ENCODE measurements at regions not wholly inside any gene's neighbourhood (a gene's known extent, or its start where the extent isn't known, plus 50 kb on each side); places are given as distances from the start of the nearest gene placed in this dataset.

DNA sequence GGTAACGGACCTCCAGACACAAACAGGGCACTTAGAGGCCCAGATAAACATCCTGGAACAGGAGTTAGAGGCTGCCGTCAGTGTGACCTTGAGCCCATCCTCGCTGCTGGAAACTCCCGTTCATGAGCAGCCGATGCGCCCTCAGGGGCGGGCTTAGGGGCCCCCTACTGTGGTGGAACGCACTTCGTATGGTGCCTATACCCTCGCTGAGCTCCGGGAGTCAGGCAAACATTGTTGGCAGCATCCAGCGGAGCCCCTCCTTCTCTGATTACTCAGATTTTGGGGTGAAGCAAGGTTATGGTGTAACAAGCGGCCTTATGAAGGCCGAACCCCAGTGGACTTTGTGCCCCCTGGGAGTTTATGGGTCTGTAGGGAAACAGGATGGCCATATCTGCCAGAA is 205.3 kb upstream of the SYT4 start:
- DNase-seq = no peak

DNA sequence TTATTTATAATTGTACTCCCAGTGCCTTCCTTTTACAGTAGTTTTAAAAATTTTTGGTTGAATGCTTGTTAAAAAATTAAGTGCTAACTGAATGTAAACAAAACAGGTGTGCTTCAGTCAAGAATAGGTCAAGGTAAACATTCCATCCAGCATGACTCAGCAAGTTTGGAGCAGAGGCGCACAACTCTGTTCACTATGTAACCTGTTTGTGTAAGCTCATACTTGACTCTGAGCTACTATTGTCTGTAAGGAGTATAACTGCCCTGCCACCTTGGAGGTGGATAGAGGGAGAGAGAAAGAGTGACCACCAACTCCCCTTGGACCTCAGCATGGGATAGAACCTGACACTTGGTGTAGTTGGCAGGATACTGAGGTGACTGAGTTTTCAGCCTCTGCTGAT is 207.4 kb upstream of the SYT4 start:
- no peak for DNase-seq

DNA sequence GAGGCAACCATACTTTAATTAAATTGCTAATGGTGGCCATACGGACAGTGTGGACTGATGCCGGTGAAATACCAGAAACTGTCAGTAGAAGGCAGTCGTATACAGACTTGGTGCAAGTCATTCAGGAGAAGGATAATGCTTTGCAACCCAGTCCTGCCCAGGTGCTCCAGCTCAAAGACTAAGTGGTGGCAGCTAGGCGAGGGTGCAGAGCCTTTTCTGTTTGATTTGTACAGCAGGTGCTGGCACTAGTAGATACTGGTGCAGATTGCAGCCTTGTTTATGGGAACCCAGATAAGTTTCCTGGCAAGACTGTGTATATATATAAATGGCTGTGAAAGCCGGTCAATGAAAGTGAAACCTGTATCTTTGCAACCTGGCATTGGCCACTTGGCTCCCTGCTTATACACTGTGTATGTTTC is 208.3 kb upstream of the SYT4 start:
- DNase-seq = no peak

DNA sequence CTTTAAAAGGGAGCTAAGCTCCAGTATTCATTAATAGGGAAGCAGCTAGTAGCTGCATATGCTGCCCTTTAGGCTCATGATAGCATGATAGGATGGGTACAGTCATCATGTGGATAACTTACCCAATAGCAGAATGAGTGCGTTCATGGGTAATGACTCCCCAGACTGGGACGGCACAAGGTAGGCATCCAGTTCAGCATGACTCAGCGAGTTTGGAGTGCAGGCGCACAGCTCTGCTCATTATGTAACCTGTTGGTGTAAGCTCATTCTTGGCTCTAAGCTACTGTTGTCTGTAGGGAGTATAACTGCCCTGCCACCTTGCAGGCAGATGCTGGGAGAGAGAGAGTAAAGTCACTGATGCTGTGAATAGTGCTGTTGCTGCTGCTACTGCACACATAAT is 209.2 kb upstream of the SYT4 start:
- no peak for DNase-seq

DNA sequence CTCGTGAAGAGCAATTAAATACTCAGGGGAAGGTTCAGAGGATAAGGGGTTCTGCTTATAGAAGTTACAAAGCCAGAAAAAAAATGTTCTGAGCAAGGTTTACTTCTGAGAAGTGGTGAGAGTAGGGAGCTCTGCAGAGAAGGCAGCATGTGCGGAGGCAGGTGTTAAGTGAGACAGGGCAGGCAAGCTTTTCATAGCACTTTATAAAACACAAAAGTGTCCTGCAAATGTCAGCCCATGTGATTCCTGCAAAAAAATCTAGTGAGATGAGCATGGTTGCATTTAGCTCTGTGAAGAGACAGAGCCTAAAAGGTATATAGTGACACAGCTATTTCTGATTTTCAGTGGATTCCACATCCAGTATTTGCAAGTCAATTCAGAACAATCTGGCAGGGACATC is 223.8 kb upstream of the SYT4 start:
- no peak for DNase-seq

DNA sequence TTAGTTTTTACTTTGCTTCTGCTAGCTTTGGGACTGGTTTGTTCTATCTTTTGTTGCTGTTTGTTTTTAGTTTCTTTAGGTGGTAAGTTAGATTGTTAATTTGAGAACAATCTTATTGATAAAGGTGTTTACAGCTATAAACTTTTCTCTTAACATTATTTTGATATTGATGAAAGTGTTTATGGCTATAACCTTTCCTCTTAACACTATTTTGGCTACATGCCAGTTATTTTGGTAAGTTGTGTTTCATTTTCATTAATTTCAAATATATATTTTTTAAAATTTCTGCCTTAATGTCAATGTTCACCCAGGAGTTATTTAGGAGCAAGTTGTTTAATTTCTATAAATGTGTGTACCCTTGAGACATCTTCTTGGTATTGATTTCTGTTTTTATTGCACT is 229.6 kb upstream of the SYT4 start:
- no peak for DNase-seq

DNA sequence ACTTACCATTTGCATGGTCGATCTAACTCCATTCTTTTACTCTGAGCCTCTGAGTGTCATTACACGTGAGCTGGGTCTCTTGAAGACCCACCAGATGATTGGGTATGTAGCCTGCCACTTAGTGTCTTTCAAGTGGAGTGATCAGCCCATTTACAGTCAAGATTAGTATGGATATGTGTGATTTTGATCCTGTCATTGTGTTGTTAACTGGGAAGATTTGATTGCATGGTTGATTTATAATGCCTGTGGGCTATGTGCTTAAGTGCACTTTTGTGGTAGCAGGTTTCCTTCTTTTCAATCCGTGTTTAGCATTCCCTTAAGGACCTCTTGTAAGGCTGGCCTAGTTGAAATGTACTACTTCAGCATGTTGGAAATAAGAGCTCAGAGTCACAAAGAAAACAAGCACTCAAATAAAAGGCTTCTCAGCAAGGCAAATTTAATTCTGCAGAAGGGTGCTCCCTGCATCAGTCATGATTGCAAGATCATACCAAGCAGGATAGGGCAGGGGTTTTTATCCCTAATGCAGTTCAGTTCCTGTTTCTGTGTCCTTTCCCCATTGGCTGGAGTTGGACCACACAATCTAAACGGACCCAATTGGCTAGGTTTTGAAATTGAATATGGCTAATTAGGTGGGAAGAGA is 230.7 kb upstream of the SYT4 start:
- no peak for DNase-seq

DNA sequence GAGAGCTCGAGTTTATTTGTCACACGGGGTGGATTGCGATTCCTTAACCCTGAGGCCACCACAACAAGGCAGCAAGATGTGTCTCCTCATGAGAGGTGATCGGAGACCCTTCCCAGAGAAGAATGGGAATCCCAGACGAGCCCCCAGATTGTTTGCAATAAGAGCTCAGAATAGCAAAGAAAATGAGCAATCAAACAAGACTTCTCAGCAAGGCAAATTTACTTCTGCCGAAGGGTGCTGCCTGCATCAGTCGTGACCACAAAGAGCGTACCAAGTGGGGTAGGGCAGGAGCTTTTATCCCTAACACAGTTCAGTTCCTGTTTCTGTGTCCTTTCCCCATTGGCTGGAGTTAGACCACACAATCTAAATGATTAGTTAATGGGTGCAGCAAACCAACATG is 237.5 kb upstream of the SYT4 start:
- no peak for DNase-seq

DNA sequence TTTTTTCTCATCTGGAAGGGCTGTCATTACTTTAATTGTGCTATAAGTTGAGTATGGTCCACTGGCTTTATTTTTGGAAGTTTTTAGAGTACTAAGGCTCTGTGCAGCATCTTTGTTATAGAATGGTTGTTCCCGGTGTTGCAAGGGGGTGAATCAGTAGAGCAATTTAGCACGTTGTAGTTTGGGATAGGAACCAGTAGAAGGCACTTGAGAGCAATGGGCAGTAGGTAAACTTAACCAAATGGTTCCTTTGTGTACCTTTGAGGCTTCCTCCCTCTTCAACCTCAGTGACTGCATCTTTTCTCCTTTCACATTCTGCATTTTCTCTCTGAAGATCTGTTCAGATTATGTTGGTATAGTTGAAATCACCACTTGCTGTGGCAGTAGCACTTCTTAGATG is 238.2 kb upstream of the SYT4 start:
- DNase-seq = no peak

DNA sequence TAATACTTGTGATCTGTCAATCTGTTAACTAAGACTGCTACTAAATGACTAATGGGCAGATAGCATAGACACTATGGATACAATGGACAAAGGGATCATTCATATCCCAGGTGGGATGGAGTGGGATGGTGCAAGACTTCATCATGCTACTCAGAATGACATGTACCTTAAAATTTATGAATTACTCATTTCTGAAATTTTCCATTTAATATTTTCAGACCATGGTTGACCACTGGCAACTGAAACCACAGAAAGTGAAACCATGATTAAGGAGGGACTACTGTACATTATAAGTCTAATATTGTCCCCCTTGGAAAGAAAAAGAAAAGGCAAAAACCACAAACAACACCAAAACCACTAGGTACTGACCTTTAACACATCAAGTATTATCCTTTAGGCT is 247.0 kb upstream of the SYT4 start:
- no peak for DNase-seq

DNA sequence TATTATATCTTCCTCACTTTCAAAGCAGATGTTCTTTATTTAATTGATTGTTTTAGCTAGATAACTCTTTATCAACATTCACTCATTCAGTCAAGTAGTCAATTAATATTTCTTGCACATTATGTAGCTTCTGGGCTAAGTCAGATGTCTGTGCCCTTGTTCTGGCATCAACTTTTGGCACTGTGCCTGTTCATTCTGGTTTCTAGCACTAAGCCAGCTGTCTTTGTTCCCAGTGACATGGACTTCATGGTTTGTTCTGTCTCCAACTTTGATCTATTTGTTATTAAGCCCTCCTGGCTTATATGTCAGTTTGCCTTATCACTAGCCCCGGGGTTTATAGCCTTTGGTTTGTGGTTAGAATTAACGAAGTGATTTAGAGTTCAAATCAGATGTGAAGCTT is 247.9 kb upstream of the SYT4 start:
- no peak for DNase-seq

DNA sequence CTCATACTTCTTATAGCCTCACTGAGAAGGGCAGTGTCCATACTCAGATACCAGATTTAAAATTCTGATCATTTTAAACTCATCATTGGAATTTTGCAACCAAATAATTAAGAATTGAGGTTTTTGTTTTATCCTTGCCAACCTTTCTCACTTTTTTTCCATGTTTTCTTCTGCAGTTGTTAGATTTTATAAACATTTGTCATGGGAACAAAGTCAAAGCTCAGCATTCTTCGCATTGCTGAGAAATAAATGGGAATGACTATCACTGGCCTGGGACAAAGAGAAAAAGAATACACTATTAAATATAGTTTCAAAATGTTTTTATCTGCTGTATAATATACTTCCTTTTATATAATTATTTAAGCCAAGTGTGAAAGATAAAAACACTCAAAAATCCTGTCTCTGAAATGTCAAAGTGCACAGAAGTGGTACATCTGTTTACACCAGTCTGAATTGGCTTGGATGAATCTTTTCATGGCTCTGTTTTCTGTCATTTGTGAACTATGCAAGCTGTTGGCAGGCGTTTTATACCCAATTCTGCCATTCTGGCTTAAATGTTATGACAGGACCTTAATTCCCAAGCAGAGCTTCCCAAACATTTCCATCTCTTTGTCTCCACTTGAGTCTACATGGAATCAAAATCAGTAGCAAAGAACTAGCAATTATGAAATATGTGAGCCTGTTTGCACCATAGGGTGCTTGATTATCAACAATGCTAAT is 249.3 kb upstream of the SYT4 start:
- no peak for DNase-seq

DNA sequence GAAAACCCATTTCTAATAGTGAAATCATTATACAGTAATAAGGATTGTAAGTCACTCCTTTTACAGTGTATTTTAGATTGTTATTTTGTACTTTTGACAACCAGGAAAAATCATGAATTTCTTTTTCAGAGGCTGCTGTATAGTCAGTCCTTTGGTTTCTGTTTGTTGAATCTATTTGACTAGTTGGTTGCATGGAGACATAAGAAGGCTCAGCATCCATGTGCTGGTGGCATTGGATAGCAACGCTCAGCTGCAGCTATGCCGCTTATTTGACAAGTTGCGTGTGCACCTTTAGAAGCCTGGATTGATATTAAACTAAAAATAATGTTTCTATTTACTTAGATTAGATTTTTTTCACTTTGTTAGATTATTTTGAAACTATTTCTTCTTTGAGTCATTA is 254.1 kb upstream of the SYT4 start:
- no peak for DNase-seq

DNA sequence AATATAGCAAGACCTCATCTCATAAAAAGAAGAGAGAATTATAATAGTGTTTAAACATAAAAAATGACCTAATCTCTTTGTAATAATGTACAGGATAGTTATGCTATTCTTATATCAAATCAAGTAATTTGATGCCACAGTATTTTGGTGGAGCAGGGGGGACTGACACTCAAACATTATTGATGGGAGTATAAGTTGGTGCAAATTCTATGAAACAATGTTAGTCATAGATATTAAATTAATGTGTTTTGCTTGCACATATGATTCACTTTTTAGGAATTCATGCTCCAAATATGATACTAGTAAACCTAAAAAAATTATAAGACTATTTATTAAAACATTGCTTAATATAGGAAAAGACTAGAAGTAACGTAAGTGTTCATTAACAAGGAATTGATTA is 256.1 kb upstream of the SYT4 start:
- no peak for DNase-seq

DNA sequence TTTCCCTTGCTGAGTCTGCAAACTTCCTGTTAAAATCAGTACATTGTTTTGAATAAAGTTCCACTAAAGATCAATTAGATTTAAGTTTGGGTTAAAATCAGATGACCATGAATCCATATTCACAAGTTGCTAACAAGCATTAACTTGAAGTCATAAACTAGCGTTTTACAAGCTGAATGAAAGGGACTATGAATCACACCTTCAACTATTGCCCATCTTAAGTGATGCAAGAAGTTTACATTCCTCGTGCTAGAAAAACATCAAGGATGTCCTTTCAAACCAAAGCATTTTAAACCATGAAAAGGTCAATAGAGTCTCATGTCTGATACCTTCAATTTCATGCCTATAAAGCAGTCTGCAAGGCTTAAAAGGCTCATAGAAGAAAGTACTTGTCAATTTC is 257.2 kb upstream of the SYT4 start:
- no peak for DNase-seq

DNA sequence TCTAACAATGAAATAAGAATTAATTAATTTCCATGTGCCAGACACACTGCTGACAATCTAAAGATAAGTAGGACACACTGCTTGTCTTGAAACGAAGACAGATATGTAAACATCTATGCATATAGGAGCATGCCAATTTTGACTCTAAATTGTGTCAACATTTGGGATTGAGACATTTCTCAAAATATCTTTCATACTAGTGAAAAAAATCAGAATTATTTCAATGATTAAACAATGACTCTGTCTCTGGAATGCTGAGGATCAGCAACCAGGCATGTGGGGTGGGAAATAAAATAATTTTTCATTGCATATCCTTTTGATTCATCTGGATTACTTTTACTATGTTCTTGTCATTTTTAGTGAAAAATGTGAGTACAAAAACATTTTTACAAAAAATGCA is 262.6 kb upstream of the SYT4 start:
- no peak for DNase-seq

DNA sequence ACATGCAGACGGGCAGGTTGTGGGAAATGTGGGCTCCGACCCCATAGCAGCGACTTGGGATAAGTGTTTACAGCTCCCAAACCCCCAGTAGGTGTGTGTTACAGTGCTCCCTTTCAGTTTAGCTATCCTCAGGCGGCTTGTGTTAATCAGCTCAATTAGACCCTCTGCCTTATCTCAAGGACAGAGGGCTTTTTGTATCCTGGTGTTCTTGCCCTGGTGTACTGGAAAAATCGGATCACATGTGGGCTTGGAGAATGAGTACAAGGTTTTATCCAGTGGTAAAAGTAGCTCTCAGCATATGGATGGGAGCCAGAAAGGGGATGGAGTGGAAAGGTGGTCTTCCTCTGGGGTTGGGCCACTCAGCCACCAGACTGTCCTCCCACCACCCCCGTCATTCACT is 264.7 kb upstream of the SYT4 start:
- DNase-seq = no peak

DNA sequence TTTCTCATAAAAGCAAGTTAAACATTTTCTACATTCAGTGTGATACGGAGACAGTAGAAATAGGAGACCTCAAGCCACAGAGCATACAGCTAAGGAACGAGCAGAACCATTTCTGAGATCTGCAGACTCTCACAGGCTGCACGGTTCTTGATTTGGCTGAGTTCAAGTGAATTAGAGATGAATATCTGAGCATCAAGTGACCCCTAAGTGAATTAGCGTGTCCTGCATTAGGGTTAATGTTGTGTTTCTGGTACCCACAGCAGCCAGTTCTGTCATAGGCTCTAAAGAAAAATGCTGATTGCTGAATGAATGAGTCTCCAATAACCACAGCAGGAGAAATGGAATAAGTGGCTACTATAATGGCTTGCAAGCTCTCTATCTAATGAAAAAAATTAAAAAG is 265.9 kb upstream of the SYT4 start:
- no peak for DNase-seq

DNA sequence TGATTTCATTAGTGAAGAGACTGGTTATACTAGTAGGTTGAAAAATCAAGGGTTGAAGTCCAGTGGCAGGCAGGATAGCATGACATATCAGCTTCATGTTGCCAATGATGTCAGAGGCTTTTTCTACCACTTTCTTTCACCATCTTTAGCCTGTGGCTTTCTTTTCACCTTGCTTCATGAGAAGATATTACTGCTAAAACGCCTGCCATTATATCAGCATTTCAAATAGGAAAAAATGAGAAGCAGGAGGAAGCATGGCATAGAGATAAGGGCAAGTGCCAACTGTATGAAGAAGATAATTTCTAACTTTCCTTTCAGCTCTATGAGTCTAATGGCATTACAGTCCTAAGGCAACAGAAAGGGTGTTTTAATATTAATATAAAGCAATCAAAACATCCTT is 270.2 kb upstream of the SYT4 start:
- DNase-seq = no peak

DNA sequence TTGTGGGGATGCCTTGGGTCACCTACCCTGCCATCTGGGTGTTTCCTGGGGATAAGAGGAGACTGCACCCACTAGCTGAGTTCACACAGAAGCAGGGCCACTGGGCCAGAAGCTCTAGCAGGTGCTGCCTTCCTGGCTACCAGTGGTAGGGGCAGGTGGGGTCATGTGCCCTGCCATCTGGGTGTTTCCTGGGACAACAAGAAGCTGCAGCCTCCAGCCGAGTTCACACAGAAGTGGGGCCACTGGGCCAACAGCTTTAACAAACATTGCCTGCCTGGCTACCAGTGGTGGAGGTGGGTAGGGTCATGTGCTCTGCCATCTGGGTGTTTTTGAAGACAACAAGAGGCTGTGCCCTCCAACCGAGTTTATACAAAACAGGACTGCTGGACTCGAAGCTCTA is 282.2 kb upstream of the SYT4 start:
- DNase-seq = no peak

DNA sequence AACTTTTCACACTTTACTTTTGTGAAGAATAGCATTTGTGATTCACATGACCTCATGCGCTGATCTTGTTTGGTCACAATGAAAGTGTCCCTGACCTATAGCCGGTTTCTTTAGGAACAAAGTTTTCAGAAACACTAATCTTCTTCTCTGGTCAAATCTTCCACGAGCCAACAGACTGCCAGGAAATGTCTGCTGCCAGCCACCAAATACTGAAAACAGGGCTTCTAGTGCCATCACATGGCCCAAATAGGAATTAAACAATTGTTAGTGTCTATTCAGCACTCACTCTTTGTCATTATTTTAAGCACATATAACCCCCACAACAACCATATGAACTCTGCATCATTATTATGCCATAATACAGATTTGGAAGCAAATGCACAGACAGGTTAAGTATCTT is 286.5 kb upstream of the SYT4 start:
- no peak for DNase-seq

DNA sequence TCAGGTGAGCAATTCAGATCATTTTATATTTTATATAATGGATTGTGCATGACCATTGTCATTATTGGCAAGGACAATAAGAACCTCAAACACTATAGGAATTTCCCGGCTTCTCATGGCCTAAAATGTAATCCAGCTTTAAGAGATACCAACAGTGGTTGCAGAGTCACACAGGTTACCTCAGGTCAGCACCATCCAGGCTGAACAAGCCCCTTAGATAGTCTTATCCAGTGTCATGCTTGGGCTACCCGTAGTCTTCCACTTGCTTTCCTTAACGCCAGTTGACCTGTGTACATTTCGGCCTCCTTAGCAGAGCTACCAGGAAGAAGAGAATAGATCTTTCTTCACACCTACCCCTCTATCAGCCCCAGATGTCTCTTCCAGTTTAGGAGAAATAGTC is 293.3 kb upstream of the SYT4 start:
- DNase-seq = no peak

DNA sequence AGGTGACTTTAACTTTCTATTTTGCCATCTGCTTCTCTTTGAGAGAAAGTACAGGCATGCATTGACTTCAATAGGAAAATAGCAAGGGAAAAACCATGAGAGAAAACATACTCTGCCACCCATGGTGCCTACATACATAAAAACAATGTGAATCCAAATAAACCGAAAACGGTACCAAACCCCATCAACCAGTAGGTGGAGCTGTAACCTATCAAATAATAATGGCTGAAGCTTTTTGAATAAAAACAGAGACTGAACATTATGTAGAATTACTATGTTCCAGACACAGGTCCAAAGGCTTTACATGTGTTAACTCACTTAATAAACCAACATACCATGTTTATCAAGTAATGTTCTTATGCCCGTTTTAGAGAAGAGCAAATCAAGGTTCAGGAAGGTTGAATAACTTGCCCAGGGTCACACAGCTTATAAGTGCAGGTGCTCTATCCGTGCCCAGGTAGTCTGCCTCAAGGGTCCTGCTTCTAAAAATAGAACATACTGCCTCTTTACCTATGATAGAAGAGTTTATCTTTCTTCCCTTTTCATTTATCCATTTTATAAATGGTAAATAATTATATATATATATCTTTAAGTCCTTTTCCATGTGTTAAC is 293.9 kb upstream of the SYT4 start:
- peak; percentile 2 to 16 for DNase-seq

DNA sequence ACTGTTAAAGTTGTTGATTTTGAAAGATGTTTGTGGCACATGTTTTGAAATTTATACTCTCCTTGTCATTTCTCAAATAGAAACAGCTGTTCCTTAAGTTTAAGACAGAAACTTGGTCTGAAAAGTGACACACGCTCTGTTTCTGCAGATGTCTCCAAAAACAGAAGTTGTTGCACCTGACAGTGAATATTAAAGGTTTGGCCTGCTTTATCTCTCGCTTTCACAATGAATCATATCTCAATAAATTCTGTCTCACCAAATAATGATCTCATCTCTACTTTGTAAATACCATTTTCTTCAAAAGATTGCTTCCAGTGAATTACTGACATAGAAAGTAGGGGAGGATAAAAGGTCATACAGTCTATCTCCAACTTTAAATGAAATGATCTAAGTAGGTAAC is 294.9 kb upstream of the SYT4 start:
- DNase-seq = no peak

DNA sequence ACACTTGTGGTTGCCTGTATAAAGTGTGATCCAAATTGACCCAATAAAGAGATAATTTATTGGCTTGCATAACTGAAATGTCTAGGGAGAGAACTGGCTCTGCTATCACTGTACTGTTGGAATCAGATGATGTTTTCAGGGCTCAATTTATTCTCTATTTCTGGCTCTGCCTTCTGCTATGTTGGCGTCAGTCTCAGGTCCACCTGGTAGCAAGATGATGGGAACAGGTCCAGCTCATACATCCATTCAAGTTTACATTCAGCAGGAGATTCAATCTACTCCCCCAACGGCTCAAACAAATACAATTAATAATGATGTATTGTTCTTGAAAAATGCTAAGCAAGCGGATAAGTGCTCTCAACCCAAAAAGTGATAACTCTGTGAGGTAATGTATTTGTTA is 297.7 kb upstream of the SYT4 start:
- no peak for DNase-seq
